H1 (cell line): ENCODE measurements at regions not wholly inside any gene's neighbourhood (a gene's known extent, or its start where the extent isn't known, plus 50 kb on each side); places are given as distances from the start of the nearest gene placed in this dataset.

Experiments
- RBBP5 ChIP-seq: IDR thresholded peaks from 2 replicates; pipeline ENCODE4 v1.7.1; 2012; ENCODE audit warnings: low read depth, mild to moderate bottlenecking, inconsistent platforms, low read length, moderate library complexity, borderline replicate concordance
- USF2 ChIP-seq: IDR thresholded peaks from 2 replicates; pipeline ENCODE4 v1.6.1; 2011; ENCODE audit warnings: low read length, improper control_type of control experiment

GRCh38 chr12:4049298-4050080 is 176.3 kb upstream of the PARP11 start (continued):
- no peak for TF ChIP-seq RBBP5
- no peak for TF ChIP-seq USF2
